Dendritic cell treated with granulocyte-macrophage colony-stimulating factor and Interleukin-4, amounts not matched to agents 40 ng/mL and 50 ng/mL, for 4 days (primary cell): ENCODE measurements at regions not wholly inside any gene's neighbourhood (a gene's known extent, or its start where the extent isn't known, plus 50 kb on each side); places are given as distances from the start of the nearest gene placed in this dataset.

Source experiments
- H3K27ac Mint-ChIP-seq: one replicate; pipeline ENCODE4 v1.8.0; 2022; ENCODE audit warnings: mild to moderate bottlenecking, mixed read lengths
- H3K27me3 Mint-ChIP-seq: one replicate; pipeline ENCODE4 v1.8.0; 2022; ENCODE audit warnings: mild to moderate bottlenecking, mixed read lengths
- H3K36me3 Mint-ChIP-seq: one replicate; pipeline ENCODE4 v1.8.0; 2022; ENCODE audit warnings: low read depth, mixed read lengths
- H3K4me1 Mint-ChIP-seq: one replicate; pipeline ENCODE4 v1.8.0; 2022; ENCODE audit warnings: low read depth, mixed read lengths
- H3K4me3 Mint-ChIP-seq: one replicate; pipeline ENCODE4 v1.8.0; 2022; ENCODE audit warnings: mild to moderate bottlenecking, moderate library complexity, mixed read lengths
- H3K9me3 Mint-ChIP-seq: one replicate; pipeline ENCODE4 v1.8.0; 2022; ENCODE audit warnings: mixed read lengths
- intact Hi-C: fragments of 100-400 bp; cut with micrococcal nuclease; formaldehyde crosslinking; loops from one replicate; pipeline ENCODE4 v1.15.0; 2022

GRCh38 chr21:20351138-20351537 lies 647.1 kb upstream of the NCAM2 start:
- H3K27me3 Mint-ChIP-seq = no peaks in the 10 kb centered on the region
- H3K27ac Mint-ChIP-seq = no peak overlapping the region
- intact Hi-C loops = no loop called here
- H3K36me3 Mint-ChIP-seq = no peaks in the 10 kb centered on the region
- no peak overlapping the region for H3K4me3 Mint-ChIP-seq
- H3K9me3 Mint-ChIP-seq = peaks cover 11% of the 10 kb centered on the region
- H3K4me1 Mint-ChIP-seq = no peaks in the 10 kb centered on the region

- Mint-ChIP-seq H3K36me3 (no peaks in the 10 kb centered on the region), H3K27me3 (no peaks in the 10 kb centered on the region), H3K27ac (no peak overlapping the region), H3K4me3 (no peak overlapping the region), H3K9me3 (no peaks in the 10 kb centered on the region), H3K4me1 (no peaks in the 10 kb centered on the region)
- intact Hi-C loops = no loop called here
Measured at GRCh38 chr21:20353351-20353750, 644.9 kb upstream of the NCAM2 start.

GRCh38 chr21:20373031-20373430 lies 625.2 kb upstream of the NCAM2 start:
- no peaks in the 10 kb centered on the region for H3K27me3 Mint-ChIP-seq
- intact Hi-C loops = no loop called here
- H3K4me1 Mint-ChIP-seq = peaks cover 11% of the 10 kb centered on the region
- peaks cover 18% of the 10 kb centered on the region for H3K9me3 Mint-ChIP-seq
- H3K27ac Mint-ChIP-seq = no peak overlapping the region
- no peaks in the 10 kb centered on the region for H3K36me3 Mint-ChIP-seq
- H3K4me3 Mint-ChIP-seq = no peak overlapping the region

GRCh38 chr21:20377250-20377649 lies 621.0 kb upstream of the NCAM2 start:
- Mint-ChIP-seq H3K4me3 (no peak overlapping the region), H3K27me3 (no peaks in the 10 kb centered on the region), H3K4me1 (peaks cover 11% of the 10 kb centered on the region), H3K9me3 (no peaks in the 10 kb centered on the region), H3K27ac (no peak overlapping the region), H3K36me3 (no peaks in the 10 kb centered on the region)
- intact Hi-C loops = no loop called here

GRCh38 chr21:20388400-20388799 lies 609.8 kb upstream of the NCAM2 start:
- no peaks in the 10 kb centered on the region for H3K27me3 Mint-ChIP-seq
- peaks cover 40% of the 10 kb centered on the region for H3K9me3 Mint-ChIP-seq
- no peak overlapping the region for H3K27ac Mint-ChIP-seq
- H3K4me1 Mint-ChIP-seq = no peaks in the 10 kb centered on the region
- intact Hi-C loops = no loop called here
- no peak overlapping the region for H3K4me3 Mint-ChIP-seq
- no peaks in the 10 kb centered on the region for H3K36me3 Mint-ChIP-seq

- Mint-ChIP-seq H3K27ac (no peak overlapping the region), H3K4me3 (no peak overlapping the region), H3K4me1 (no peaks in the 10 kb centered on the region), H3K36me3 (no peaks in the 10 kb centered on the region), H3K27me3 (no peaks in the 10 kb centered on the region), H3K9me3 (peaks cover 23% of the 10 kb centered on the region)
- intact Hi-C loops = no loop called here
Measured at GRCh38 chr21:20396798-20397197, 601.4 kb upstream of the NCAM2 start.

- Mint-ChIP-seq H3K4me3 (no peak overlapping the region), H3K36me3 (no peaks in the 10 kb centered on the region), H3K27ac (no peak overlapping the region), H3K9me3 (peaks cover 30% of the 10 kb centered on the region), H3K27me3 (no peaks in the 10 kb centered on the region), H3K4me1 (no peaks in the 10 kb centered on the region)
- intact Hi-C loops = no loop called here
Measured at GRCh38 chr21:20404915-20405314, 593.3 kb upstream of the NCAM2 start.

GRCh38 chr21:20418353-20418752 lies 579.9 kb upstream of the NCAM2 start:
- Mint-ChIP-seq H3K9me3 (peaks cover 68% of the 10 kb centered on the region), H3K36me3 (no peaks in the 10 kb centered on the region), H3K27me3 (no peaks in the 10 kb centered on the region), H3K4me1 (no peaks in the 10 kb centered on the region), H3K4me3 (no peak overlapping the region), H3K27ac (no peak overlapping the region)
- intact Hi-C loops = no loop called here

- intact Hi-C loops = no loop called here
- H3K27ac Mint-ChIP-seq = no peak overlapping the region
- H3K4me1 Mint-ChIP-seq = no peaks in the 10 kb centered on the region
- no peaks in the 10 kb centered on the region for H3K36me3 Mint-ChIP-seq
- H3K27me3 Mint-ChIP-seq = no peaks in the 10 kb centered on the region
- H3K9me3 Mint-ChIP-seq = peaks cover 60% of the 10 kb centered on the region
- no peak overlapping the region for H3K4me3 Mint-ChIP-seq
Measured at GRCh38 chr21:20419772-20420171, 578.4 kb upstream of the NCAM2 start.

GRCh38 chr21:20424943-20425342 lies 573.3 kb upstream of the NCAM2 start:
- Mint-ChIP-seq H3K4me3 (no peak overlapping the region), H3K27me3 (no peaks in the 10 kb centered on the region), H3K36me3 (no peaks in the 10 kb centered on the region), H3K9me3 (peaks cover 80% of the 10 kb centered on the region), H3K27ac (no peak overlapping the region), H3K4me1 (no peaks in the 10 kb centered on the region)
- intact Hi-C loops = no loop called here

GRCh38 chr21:20425856-20426255 lies 572.4 kb upstream of the NCAM2 start:
- Mint-ChIP-seq H3K9me3 (peaks cover 75% of the 10 kb centered on the region), H3K4me3 (no peak overlapping the region), H3K4me1 (no peaks in the 10 kb centered on the region), H3K27ac (no peak overlapping the region), H3K36me3 (no peaks in the 10 kb centered on the region), H3K27me3 (no peaks in the 10 kb centered on the region)
- intact Hi-C loops = no loop called here

- H3K4me3 Mint-ChIP-seq = no peak overlapping the region
- H3K36me3 Mint-ChIP-seq = no peaks in the 10 kb centered on the region
Measured at GRCh38 chr21:20440338-20440737, 557.9 kb upstream of the NCAM2 start.

GRCh38 chr21:20443558-20444155 lies 554.6 kb upstream of the NCAM2 start:
- Mint-ChIP-seq H3K27ac (no peak overlapping the region), H3K4me3 (no peak overlapping the region), H3K4me1 (peaks cover 5% of the 10 kb centered on the region), H3K9me3 (peaks cover 19% of the 10 kb centered on the region), H3K27me3 (no peaks in the 10 kb centered on the region), H3K36me3 (no peaks in the 10 kb centered on the region)
- intact Hi-C loops = no loop called here

More at GRCh38 chr21:20440338-20440737, 557.9 kb upstream of the NCAM2 start:
- H3K9me3 Mint-ChIP-seq = peaks cover 30% of the 10 kb centered on the region
- intact Hi-C loops = no loop called here
- no peaks in the 10 kb centered on the region for H3K27me3 Mint-ChIP-seq
- peaks cover under 1% of the 10 kb centered on the region for H3K4me1 Mint-ChIP-seq
- no peak overlapping the region for H3K27ac Mint-ChIP-seq

GRCh38 chr21:20445971-20446370 lies 552.2 kb upstream of the NCAM2 start:
- intact Hi-C loops = no loop called here
- Mint-ChIP-seq H3K4me1 (peaks cover 5% of the 10 kb centered on the region), H3K36me3 (no peaks in the 10 kb centered on the region), H3K27me3 (no peaks in the 10 kb centered on the region), H3K4me3 (no peak overlapping the region), H3K27ac (no peak overlapping the region), H3K9me3 (peaks cover 19% of the 10 kb centered on the region)

GRCh38 chr21:20451046-20451445 lies 547.2 kb upstream of the NCAM2 start:
- no peaks in the 10 kb centered on the region for H3K36me3 Mint-ChIP-seq
- H3K4me1 Mint-ChIP-seq = no peaks in the 10 kb centered on the region
- no peak overlapping the region for H3K4me3 Mint-ChIP-seq
- H3K27ac Mint-ChIP-seq = no peak overlapping the region
- peaks cover 8% of the 10 kb centered on the region for H3K9me3 Mint-ChIP-seq
- intact Hi-C loops = no loop called here
- no peaks in the 10 kb centered on the region for H3K27me3 Mint-ChIP-seq
